ENCODE measurements at regions not wholly inside any gene's neighbourhood (a gene's known extent, or its start where the extent isn't known, plus 50 kb on each side); places are given as distances from the start of the nearest gene placed in this dataset.

DNA sequence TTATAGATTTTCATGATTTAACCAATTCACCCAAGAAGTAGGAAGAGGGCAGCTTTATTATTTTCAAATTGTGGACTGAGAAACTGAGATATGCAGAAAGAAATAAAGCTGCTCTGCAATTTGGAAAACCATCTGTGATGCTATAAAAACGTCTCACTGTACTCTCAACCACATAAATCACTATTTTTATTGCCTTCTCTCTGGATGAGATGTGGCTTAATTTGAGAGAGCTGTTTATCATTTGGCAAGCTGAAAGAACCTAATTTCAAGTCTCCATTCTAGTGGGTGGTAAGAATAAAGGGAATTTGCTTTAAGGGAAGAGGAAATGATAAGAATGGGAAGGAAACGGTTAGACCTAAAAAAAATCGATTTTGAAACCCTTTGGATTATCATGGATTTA, 49.9 kb upstream of the CYP1B1 start:
- no peaks in the 10 kb centered on the region for H3K36me3 ChIP-seq (ENCODE audit: insufficient read depth, low read length)
- no peaks in the 10 kb centered on the region for H3K27me3 ChIP-seq (ENCODE audit: insufficient read depth, low read length)
- H3K9me3 ChIP-seq (ENCODE audit: low read length) = no peaks in the 10 kb centered on the region
- H2AFZ ChIP-seq (ENCODE audit: low read depth, low read length) = no peak overlapping the region
- H3K4me1 ChIP-seq (ENCODE audit: insufficient read depth, low read length) = no peaks in the 10 kb centered on the region
- no peak overlapping the region for H3K4me3 ChIP-seq (ENCODE audit: low read length)
